PC-9 (cell line): ENCODE measurements at regions not wholly inside any gene's neighbourhood (a gene's known extent, or its start where the extent isn't known, plus 50 kb on each side); places are given as distances from the start of the nearest gene placed in this dataset.

ENCODE experiments used
- CTCF ChIP-seq: fragments of 200-600 bp; sonication (generic); conservative IDR thresholded peaks from 2 replicates; pipeline ENCODE4 v1.6.1; 2017; ENCODE audit warnings: mixed run types, antibody characterized with exemption, mild to moderate bottlenecking, moderate library complexity
- EZH2 ChIP-seq: fragments of 200-600 bp; sonication (generic); IDR thresholded peaks from 2 replicates; pipeline ENCODE4 v1.8.0; 2017; ENCODE audit warnings: antibody characterized with exemption, low read depth

- TF ChIP-seq CTCF (no peak), EZH2 (no peak)
These were observed 140.1 kb downstream of the COX7C start for GRCh38 chr5:86757824-86758223.
